HG02943 (cell line): ENCODE measurements at regions not wholly inside any gene's neighbourhood (a gene's known extent, or its start where the extent isn't known, plus 50 kb on each side); places are given as distances from the start of the nearest gene placed in this dataset.

Source experiments
- ATAC-seq: cut with Tn5 transposase; IDR thresholded peaks from one replicate; pipeline ENCODE4 v1.9.1; 2021; ENCODE audit warnings: mild to moderate bottlenecking, low read depth, moderate library complexity; ENCODE audit not compliant: unreplicated experiment

- ATAC-seq: no peak
Observed at GRCh38 chr4:152117933-152118507, 357.2 kb upstream of the GATB start.

- ATAC-seq: no peak
Observed at GRCh38 chr4:152117520-152117919, 356.7 kb upstream of the GATB start.

- no peak for ATAC-seq
Observed at GRCh38 chr4:152117054-152117453, 356.2 kb upstream of the GATB start.

GRCh38 chr4:152115794-152116193, 355.0 kb upstream of the GATB start:
- ATAC-seq: no peak

- ATAC-seq: no peak
Observed at GRCh38 chr4:152115118-152115517, 354.3 kb upstream of the GATB start.

GRCh38 chr4:152114562-152114961, 353.8 kb upstream of the GATB start:
- no peak for ATAC-seq

- peak; percentile 62 for ATAC-seq
Observed at GRCh38 chr4:152112887-152113286, 352.1 kb upstream of the GATB start.

GRCh38 chr4:152112190-152112589, 351.4 kb upstream of the GATB start:
- ATAC-seq: no peak

GRCh38 chr4:152110780-152111179, 350.0 kb upstream of the GATB start:
- no peak for ATAC-seq

GRCh38 chr4:152109531-152110509, 349.0 kb upstream of the GATB start:
- ATAC-seq: no peak

- ATAC-seq: no peak
Observed at GRCh38 chr4:152107736-152108500, 347.1 kb upstream of the GATB start.

- ATAC-seq: no peak
Observed at GRCh38 chr4:152106781-152107321, 346.0 kb upstream of the GATB start.

GRCh38 chr4:152106113-152106763, 345.4 kb upstream of the GATB start:
- no peak for ATAC-seq

GRCh38 chr4:152104901-152105357, 344.1 kb upstream of the GATB start:
- no peak for ATAC-seq

GRCh38 chr4:152104356-152104755, 343.5 kb upstream of the GATB start:
- ATAC-seq: no peak

- no peak for ATAC-seq
Observed at GRCh38 chr4:152103181-152103901, 342.5 kb upstream of the GATB start.

GRCh38 chr4:152102436-152103000, 341.7 kb upstream of the GATB start:
- no peak for ATAC-seq

GRCh38 chr4:152101556-152102435, 341.0 kb upstream of the GATB start:
- no peak for ATAC-seq
